K562 (cell line): ENCODE measurements at regions not wholly inside any gene's neighbourhood (a gene's known extent, or its start where the extent isn't known, plus 50 kb on each side); places are given as distances from the start of the nearest gene placed in this dataset.

Experiments
- BRCA1 ChIP-seq, 2 experiments: fragments of 450-650 bp in 1 of 2; sonication (generic) in 1 of 2; formaldehyde crosslinking in 1 of 2; IDR thresholded peaks; 2 replicates each; pipeline versions ENCODE4 v1.5.0 to v1.6.1; 2017 to 2020; ENCODE audit warnings: mild to moderate bottlenecking in 1 of 2, missing genetic modification reagents in 1 of 2
- EHMT2 ChIP-seq: fragments of 450-650 bp; IDR thresholded peaks from 2 replicates; pipeline ENCODE4 v1.6.1; 2018; ENCODE audit warnings: antibody characterized with exemption
- KHSRP ChIP-seq: fragments of 450-650 bp; IDR thresholded peaks from 2 replicates; pipeline ENCODE4 v1.6.1; 2017
- TOE1 ChIP-seq, 2 experiments: fragments of 450-650 bp in 1 of 2; sonication (generic) in 1 of 2; formaldehyde crosslinking in 1 of 2; IDR thresholded peaks; 2 replicates each; pipeline versions ENCODE4 v1.7.1 to v1.8.0; 2016 to 2022; ENCODE audit warnings: borderline replicate concordance in 2 of 2, mild to moderate bottlenecking in 2 of 2, antibody characterized with exemption in 1 of 2, inconsistent platforms in 1 of 2, low read depth in 1 of 2, missing genetic modification reagents in 1 of 2, moderate library complexity in 1 of 2
- XRCC4 ChIP-seq: IDR thresholded peaks from one replicate; pipeline ENCODE4 v1.6.1; 2011; ENCODE audit not compliant: insufficient read depth, insufficient read length; ENCODE audit errors: extremely low read depth
- ZC3H4 ChIP-seq: sonication (generic); formaldehyde crosslinking; IDR thresholded peaks from 2 replicates; pipeline ENCODE4 v1.9.0; 2021; ENCODE audit warnings: missing genetic modification reagents, borderline replicate concordance
- ZFX ChIP-seq: sonication (generic); formaldehyde crosslinking; IDR thresholded peaks from 2 replicates; pipeline ENCODE4 v1.8.0; 2022; ENCODE audit warnings: mild to moderate bottlenecking, missing genetic modification reagents, moderate library complexity

DNA sequence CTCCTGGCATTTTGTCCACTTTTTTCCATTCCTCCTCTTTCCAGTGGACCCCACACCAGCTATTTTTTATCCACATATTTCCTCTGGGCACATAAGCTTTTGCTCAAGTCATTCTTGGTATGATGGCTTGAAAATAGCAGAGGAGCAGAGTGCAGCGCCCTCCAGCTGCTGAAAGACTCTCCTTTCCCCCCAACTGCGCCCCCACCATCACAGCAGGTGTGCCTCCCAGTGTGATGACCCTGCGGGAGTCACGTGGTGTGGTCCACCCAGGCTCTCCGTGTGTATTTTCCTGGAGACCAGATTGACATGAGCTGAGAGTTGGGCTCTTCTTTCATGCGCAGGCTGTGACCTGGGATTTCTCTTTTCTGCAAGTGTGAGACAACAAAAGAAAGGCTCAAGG lies 1241.6 kb downstream of the TBC1D22A start:
- TF ChIP-seq ZC3H4 (CRISPR knock-in tag), result no peak
- no peak for TF ChIP-seq KHSRP
- TF ChIP-seq BRCA1 (IDR thresholded peaks at IDR 0.05), result no peak
- no peak for TF ChIP-seq BRCA1 (CRISPR knock-in tag; IDR thresholded peaks at IDR 0.05)
- TF ChIP-seq TOE1 (IDR thresholded peaks at IDR 0.05; ENCODE audit: borderline replicate concordance), result no peak
- TF ChIP-seq TOE1 (CRISPR knock-in tag; IDR thresholded peaks at IDR 0.05; ENCODE audit: borderline replicate concordance, low read depth), result no peak
- no peak for TF ChIP-seq ZFX (CRISPR knock-in tag)
- no peak for TF ChIP-seq EHMT2
- no peak for TF ChIP-seq XRCC4
